ENCODE measurements at regions not wholly inside any gene's neighbourhood (a gene's known extent, or its start where the extent isn't known, plus 50 kb on each side); places are given as distances from the start of the nearest gene placed in this dataset.

DNA sequence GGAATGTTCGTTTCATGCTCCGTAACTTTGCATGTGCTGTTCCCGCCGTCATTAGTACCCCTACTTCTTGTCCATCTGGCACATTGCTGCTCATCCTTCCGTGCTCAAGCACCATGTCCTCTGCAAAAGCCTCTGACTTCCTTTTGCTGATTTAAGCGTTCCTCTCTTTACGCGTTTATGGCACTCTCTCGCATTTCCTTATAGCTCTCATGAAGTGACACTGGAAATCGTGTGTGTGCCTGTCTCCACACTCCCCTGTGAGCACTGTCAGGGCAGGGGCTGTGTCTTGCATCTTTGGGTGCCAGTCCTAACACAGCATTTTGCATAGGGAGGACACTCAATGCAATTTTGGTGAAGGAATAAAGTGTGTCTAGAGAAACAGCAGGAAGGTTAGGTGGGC, 210.6 kb upstream of the FAT1 start:
- TF ChIP-seq, protein P1, sequence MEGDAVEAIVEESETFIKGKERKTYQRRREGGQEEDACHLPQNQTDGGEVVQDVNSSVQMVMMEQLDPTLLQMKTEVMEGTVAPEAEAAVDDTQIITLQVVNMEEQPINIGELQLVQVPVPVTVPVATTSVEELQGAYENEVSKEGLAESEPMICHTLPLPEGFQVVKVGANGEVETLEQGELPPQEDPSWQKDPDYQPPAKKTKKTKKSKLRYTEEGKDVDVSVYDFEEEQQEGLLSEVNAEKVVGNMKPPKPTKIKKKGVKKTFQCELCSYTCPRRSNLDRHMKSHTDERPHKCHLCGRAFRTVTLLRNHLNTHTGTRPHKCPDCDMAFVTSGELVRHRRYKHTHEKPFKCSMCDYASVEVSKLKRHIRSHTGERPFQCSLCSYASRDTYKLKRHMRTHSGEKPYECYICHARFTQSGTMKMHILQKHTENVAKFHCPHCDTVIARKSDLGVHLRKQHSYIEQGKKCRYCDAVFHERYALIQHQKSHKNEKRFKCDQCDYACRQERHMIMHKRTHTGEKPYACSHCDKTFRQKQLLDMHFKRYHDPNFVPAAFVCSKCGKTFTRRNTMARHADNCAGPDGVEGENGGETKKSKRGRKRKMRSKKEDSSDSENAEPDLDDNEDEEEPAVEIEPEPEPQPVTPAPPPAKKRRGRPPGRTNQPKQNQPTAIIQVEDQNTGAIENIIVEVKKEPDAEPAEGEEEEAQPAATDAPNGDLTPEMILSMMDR (IDR thresholded peaks at IDR 0.05; ENCODE audit: insufficient read depth, low read length, poor library complexity, severe bottlenecking) = no peak
- no peak overlapping the region for H3K4me3 ChIP-seq (replicated peaks; ENCODE audit: low read depth, low read length)
- no peaks in the 10 kb centered on the region for H3K36me3 ChIP-seq (ENCODE audit: control insufficient read depth, insufficient read depth, low read length)
- H3K27me3 ChIP-seq (replicated peaks; ENCODE audit: control insufficient read depth, insufficient read depth, low read length) = no peaks in the 10 kb centered on the region
- DNase-seq (ENCODE audit: extremely low read depth, insufficient read length) = no peak

DNA sequence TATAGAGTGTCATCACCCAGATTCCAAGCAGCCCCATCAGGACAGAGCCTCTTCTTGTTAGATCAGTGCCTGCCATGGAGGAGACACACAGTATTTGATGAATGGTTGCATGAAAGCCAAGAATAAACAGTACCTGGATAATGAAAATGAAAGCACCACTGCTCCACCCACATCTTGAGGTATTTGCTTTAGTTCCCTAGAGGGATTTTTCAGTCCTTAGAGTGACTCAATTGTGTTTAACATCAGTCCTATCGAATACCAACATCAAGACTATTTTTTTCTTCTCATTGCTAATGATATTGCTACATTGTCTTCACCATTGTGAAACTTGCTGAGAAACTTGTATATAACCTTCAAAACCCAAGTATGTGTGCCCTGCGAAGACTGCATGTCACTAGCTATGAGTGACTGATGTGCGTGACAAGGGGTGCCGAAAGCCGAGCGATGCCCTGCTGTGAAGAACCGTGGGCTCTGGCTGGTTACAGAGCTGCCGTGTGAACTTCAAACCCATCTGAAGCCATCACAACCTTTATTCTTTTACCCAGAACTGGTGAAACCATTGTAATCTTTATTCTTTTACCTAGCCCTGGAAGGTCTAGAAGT, 211.3 kb upstream of the FAT1 start:
- TF ChIP-seq, protein P1 (IDR thresholded peaks at IDR 0.05; ENCODE audit: insufficient read depth, low read length, poor library complexity, severe bottlenecking) = no peak
- DNase-seq (ENCODE audit: extremely low read depth, insufficient read length) = no peak

DNA sequence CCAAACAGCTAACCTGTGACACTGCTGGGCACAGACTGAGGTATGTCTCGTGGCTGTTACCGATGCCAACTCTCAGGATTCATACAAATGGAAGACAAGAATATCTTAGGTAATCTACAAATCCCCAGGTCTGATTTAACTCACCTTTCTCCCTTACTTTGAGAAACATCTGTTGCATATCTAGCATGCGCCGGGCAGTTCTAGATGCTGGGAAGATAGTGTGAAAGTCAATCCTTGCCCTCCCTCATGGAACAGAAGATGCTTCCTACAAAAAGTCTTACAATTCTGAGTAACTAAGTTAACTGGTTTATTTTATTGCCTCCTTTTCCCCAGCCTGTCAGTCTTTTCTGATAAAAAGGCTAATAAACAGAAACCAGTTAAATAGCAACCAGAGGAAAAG, 212.2 kb upstream of the FAT1 start:
- Histone ChIP-seq H3K4me3 (replicated peaks; ENCODE audit: low read depth, low read length) (no peak overlapping the region), H3K36me3 (ENCODE audit: control insufficient read depth, insufficient read depth, low read length) (no peaks in the 10 kb centered on the region), H3K27me3 (replicated peaks; ENCODE audit: control insufficient read depth, insufficient read depth, low read length) (no peaks in the 10 kb centered on the region)
- DNase-seq (ENCODE audit: extremely low read depth, insufficient read length) = no peak
- TF ChIP-seq, protein P1 (IDR thresholded peaks at IDR 0.05; ENCODE audit: insufficient read depth, low read length, poor library complexity, severe bottlenecking) = no peak

More for the DNA sequence above, 211.3 kb upstream of the FAT1 start:
- Histone ChIP-seq H3K4me3 (replicated peaks; ENCODE audit: low read depth, low read length) (no peak overlapping the region), H3K36me3 (ENCODE audit: control insufficient read depth, insufficient read depth, low read length) (no peaks in the 10 kb centered on the region), H3K27me3 (replicated peaks; ENCODE audit: control insufficient read depth, insufficient read depth, low read length) (no peaks in the 10 kb centered on the region)

DNA sequence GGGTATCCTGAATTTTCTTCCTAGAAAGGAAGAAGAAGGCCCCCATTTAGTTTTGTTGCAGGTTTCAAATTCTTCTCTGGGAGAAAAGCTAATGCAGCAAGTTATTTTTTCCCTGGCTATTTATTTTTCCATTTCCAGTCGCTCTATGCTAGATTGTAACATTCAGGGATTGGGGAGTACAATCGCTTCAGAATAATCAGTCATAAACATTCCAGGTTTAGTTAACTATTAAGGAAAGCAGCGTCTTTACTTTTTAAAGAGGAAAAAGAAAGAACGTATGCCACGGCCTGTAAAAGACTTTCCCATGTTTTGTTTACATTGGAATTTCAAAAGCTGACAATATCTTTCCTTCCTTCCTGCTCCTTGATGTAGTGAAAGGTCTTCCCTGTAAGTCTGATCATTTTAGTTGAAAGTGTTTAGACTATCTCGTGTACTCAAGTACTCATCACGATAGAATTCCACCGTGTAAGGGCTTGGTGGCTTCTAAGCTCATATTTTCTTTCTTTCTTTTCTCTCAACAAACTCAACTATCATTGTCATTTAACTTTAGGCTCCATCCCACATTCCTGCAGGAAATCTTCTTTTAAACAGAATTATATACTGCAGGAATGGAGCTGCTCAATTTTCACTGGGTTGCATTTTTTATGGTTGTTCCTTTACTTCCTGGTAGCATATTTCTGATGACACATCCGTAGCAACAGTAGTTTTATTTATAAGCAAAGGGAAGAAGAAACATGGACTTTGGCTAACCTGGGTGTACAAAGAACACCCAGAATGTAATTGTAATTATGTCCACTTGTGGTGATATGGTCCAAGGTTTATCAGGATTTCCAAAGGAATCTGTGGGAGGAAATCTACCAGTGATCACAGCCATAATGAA, 213.1 kb upstream of the FAT1 start:
- no peak overlapping the region for H3K4me3 ChIP-seq (replicated peaks; ENCODE audit: low read depth, low read length)
- TF ChIP-seq, protein P1 (IDR thresholded peaks at IDR 0.05; ENCODE audit: insufficient read depth, low read length, poor library complexity, severe bottlenecking) = no peak
- DNase-seq (ENCODE audit: extremely low read depth, insufficient read length) = no peak
- H3K27me3 ChIP-seq (replicated peaks; ENCODE audit: control insufficient read depth, insufficient read depth, low read length) = no peaks in the 10 kb centered on the region
- H3K36me3 ChIP-seq (ENCODE audit: control insufficient read depth, insufficient read depth, low read length) = no peaks in the 10 kb centered on the region

DNA sequence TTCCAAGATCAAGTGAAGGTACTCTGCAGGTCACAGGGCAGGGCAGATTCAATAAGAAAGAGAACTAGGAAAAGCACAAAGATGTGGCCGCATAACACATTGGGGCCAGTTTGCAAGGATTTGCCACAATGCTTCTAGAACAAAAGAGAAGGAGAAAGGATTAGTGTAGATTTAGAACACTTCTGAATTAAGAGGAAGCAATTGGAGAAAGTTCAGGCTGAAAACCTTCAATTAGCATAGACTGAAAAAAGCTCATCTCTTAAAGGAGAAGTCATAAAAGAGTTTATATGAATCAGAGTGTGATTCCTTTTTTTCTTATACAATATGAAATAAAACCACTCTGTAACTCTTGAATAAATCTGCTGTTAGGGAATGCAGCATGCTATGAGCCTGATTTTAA, 215.6 kb upstream of the FAT1 start:
- no peak for DNase-seq (ENCODE audit: extremely low read depth, insufficient read length)
- TF ChIP-seq, protein P1 (IDR thresholded peaks at IDR 0.05; ENCODE audit: insufficient read depth, low read length, poor library complexity, severe bottlenecking) = no peak
- H3K27me3 ChIP-seq (replicated peaks; ENCODE audit: control insufficient read depth, insufficient read depth, low read length) = no peaks in the 10 kb centered on the region
- H3K4me3 ChIP-seq (replicated peaks; ENCODE audit: low read depth, low read length) = no peak overlapping the region
- H3K36me3 ChIP-seq (ENCODE audit: control insufficient read depth, insufficient read depth, low read length) = no peaks in the 10 kb centered on the region

Measured in GM06990 (cell line).